ENCODE measurements at regions not wholly inside any gene's neighbourhood (a gene's known extent, or its start where the extent isn't known, plus 50 kb on each side); places are given as distances from the start of the nearest gene placed in this dataset.

GRCh38 chr17:21573961-21574610 lies 118.2 kb upstream of the KCNJ18 start:
- no peak for TF ChIP-seq CTCF (conservative IDR thresholded peaks at IDR 0.05 in 1 of 2, IDR thresholded peaks at IDR 0.05 in 1 of 2; ENCODE audit: extremely low read depth in 1 of 2, insufficient read depth in 1 of 2, low read depth in 1 of 2, low read length in 2 of 2)
- no peak for TF ChIP-seq EZH2 (IDR thresholded peaks at IDR 0.05; ENCODE audit: borderline replicate concordance, low read length)

All from mammary epithelial cell (primary cell).